ENCODE measurements at regions not wholly inside any gene's neighbourhood (a gene's known extent, or its start where the extent isn't known, plus 50 kb on each side); places are given as distances from the start of the nearest gene placed in this dataset.
A peak's percentile ranks its signal among the peaks of the same experiment; 100 is the strongest.

- no peaks in the 10 kb centered on the region for H3K27me3 ChIP-seq (replicated peaks; ENCODE audit: control insufficient read depth, insufficient read depth, low read length)
- TF ChIP-seq, protein P1, sequence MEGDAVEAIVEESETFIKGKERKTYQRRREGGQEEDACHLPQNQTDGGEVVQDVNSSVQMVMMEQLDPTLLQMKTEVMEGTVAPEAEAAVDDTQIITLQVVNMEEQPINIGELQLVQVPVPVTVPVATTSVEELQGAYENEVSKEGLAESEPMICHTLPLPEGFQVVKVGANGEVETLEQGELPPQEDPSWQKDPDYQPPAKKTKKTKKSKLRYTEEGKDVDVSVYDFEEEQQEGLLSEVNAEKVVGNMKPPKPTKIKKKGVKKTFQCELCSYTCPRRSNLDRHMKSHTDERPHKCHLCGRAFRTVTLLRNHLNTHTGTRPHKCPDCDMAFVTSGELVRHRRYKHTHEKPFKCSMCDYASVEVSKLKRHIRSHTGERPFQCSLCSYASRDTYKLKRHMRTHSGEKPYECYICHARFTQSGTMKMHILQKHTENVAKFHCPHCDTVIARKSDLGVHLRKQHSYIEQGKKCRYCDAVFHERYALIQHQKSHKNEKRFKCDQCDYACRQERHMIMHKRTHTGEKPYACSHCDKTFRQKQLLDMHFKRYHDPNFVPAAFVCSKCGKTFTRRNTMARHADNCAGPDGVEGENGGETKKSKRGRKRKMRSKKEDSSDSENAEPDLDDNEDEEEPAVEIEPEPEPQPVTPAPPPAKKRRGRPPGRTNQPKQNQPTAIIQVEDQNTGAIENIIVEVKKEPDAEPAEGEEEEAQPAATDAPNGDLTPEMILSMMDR (IDR thresholded peaks at IDR 0.05; ENCODE audit: insufficient read depth, low read length, poor library complexity, severe bottlenecking), result no peak
- no peaks in the 10 kb centered on the region for H3K36me3 ChIP-seq (ENCODE audit: control insufficient read depth, insufficient read depth, low read length)
- H3K4me3 ChIP-seq (replicated peaks; ENCODE audit: low read depth, low read length), result no peak overlapping the region
- DNase-seq (ENCODE audit: extremely low read depth, insufficient read length), result no peak
These were observed 98.3 kb downstream of the KLF12 start for GRCh38 chr13:74035896-74036295.

DNA sequence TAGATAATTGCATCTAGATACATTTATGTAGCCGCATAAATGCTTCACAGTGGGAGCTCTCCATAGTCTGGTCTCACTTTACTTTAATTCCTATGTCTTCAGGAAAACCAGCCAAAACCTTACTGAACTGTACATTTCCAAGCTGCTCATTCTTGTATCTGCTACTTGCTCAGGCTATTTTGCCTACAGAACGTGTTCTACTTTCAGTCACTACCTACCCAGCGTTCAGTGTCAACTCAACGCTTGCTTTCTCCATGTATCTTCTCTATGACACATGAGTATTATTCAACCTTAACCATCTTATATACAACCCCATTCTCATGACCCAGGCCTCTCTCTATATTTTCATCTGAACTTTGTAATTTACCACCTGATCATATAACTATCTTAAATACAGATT, 101.9 kb downstream of the KLF12 start:
- TF ChIP-seq, protein P1 (IDR thresholded peaks at IDR 0.05; ENCODE audit: insufficient read depth, low read length, poor library complexity, severe bottlenecking), result no peak
- DNase-seq (ENCODE audit: extremely low read depth, insufficient read length), result no peak
- Histone ChIP-seq H3K27me3 (replicated peaks; ENCODE audit: control insufficient read depth, insufficient read depth, low read length) (no peaks in the 10 kb centered on the region), H3K4me3 (replicated peaks; ENCODE audit: low read depth, low read length) (no peak overlapping the region), H3K36me3 (ENCODE audit: control insufficient read depth, insufficient read depth, low read length) (no peaks in the 10 kb centered on the region)

- TF ChIP-seq, protein P1 (IDR thresholded peaks at IDR 0.05; ENCODE audit: insufficient read depth, low read length, poor library complexity, severe bottlenecking), result no peak
- peak; percentile 38 for DNase-seq (ENCODE audit: extremely low read depth, insufficient read length)
- H3K27me3 ChIP-seq (replicated peaks; ENCODE audit: control insufficient read depth, insufficient read depth, low read length), result no peaks in the 10 kb centered on the region
- H3K4me3 ChIP-seq (replicated peaks; ENCODE audit: low read depth, low read length), result peak overlapping the region; percentile 22
- peaks cover 2% of the 10 kb centered on the region for H3K36me3 ChIP-seq (ENCODE audit: control insufficient read depth, insufficient read depth, low read length)
These were observed 106.9 kb downstream of the KLF12 start for GRCh38 chr13:74027161-74027779.

DNA sequence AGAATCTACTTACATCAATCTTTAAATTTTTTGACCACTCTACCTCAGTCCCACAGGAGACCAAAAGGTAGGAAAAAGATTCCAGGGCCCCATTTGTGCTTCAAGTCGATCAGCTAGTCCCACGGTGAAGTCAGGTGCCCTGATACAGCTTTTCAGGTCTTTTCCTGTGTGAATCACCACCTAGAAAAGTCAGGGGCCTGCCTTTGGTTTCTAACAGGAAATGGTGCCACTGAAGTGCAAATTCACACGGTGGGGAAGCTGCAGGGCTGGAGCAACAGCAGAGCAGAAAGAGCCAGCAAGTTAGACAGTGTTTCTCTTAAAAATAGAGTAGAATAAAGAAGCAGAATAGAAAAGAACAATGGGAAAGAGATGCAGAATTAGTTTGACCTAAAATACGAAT, 107.5 kb downstream of the KLF12 start:
- peak; percentile 63 for DNase-seq (ENCODE audit: extremely low read depth, insufficient read length)
- Histone ChIP-seq H3K4me3 (replicated peaks; ENCODE audit: low read depth, low read length) (peak overlapping the region; percentile 22), H3K27me3 (replicated peaks; ENCODE audit: control insufficient read depth, insufficient read depth, low read length) (no peaks in the 10 kb centered on the region), H3K36me3 (ENCODE audit: control insufficient read depth, insufficient read depth, low read length) (peaks cover 2% of the 10 kb centered on the region)
- TF ChIP-seq, protein P1 (IDR thresholded peaks at IDR 0.05; ENCODE audit: insufficient read depth, low read length, poor library complexity, severe bottlenecking), result no peak

DNA sequence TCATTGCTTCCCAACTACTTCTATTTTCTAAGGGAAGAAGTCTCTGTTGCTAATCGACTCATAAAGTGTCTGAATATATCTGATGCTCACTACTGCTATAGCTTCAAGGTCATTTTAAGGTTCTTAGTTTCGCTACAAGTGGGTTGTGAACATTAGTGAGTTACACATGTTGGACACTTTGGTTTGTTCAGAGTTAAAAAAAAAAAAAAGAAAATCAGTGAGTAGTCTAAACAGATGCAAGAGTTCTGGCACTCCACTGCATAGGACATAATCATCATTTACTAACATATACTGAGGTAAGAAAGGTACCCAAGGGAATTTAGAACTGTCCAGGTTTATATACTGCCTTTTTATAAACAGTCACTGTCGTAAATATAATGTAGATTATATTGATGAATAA, 108.8 kb downstream of the KLF12 start:
- H3K36me3 ChIP-seq (ENCODE audit: control insufficient read depth, insufficient read depth, low read length), result peaks cover 4% of the 10 kb centered on the region
- peak overlapping the region; percentile 22 for H3K4me3 ChIP-seq (replicated peaks; ENCODE audit: low read depth, low read length)
- H3K27me3 ChIP-seq (replicated peaks; ENCODE audit: control insufficient read depth, insufficient read depth, low read length), result no peaks in the 10 kb centered on the region
- TF ChIP-seq, protein P1 (IDR thresholded peaks at IDR 0.05; ENCODE audit: insufficient read depth, low read length, poor library complexity, severe bottlenecking), result no peak
- DNase-seq (ENCODE audit: extremely low read depth, insufficient read length), result no peak

- Histone ChIP-seq H3K4me3 (replicated peaks; ENCODE audit: low read depth, low read length) (peak overlapping the region; percentile 22), H3K27me3 (replicated peaks; ENCODE audit: control insufficient read depth, insufficient read depth, low read length) (no peaks in the 10 kb centered on the region), H3K36me3 (ENCODE audit: control insufficient read depth, insufficient read depth, low read length) (peaks cover 4% of the 10 kb centered on the region)
- no peak for DNase-seq (ENCODE audit: extremely low read depth, insufficient read length)
- TF ChIP-seq, protein P1 (IDR thresholded peaks at IDR 0.05; ENCODE audit: insufficient read depth, low read length, poor library complexity, severe bottlenecking), result no peak
These were observed 109.3 kb downstream of the KLF12 start for GRCh38 chr13:74024856-74025255.
